ENCODE measurements at regions not wholly inside any gene's neighbourhood (a gene's known extent, or its start where the extent isn't known, plus 50 kb on each side); places are given as distances from the start of the nearest gene placed in this dataset.

DNA sequence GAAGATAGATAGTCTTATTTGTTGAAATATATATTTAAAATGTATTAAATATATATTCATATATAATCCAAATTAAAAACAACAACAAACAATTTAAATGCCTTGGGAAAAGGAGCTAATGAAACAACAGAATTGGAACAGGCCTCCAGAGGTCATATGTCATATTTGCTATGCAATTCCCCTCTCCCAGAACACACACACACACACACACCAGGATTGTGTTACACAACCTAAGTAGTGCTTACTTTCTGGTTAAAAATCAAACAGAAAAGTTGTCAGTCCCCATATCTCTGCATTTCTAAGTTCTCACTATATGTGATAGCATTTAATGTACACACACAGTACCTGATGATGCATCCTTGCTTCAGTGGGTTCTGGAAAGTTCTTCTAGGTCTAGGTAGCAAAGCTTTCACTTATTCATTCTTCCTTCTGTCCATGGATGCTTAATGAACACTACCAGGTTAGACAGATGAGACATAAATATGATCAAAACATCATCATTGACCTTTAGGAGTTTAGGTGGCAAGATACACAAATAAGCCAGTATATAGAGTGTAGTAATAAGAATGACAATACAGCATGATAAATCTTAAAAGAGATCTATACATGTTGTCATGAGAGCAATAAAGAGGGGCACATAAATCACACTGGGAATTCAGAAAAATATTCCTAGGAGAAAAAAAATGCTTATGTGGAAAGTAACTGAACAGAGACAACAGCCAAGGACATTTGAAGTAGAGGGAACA lies 662.8 kb downstream of the PTPRC start:
- TF ChIP-seq GABPA (IDR thresholded peaks at IDR 0.05; ENCODE audit: low read depth) (no peak), SPI1 (IDR thresholded peaks at IDR 0.05; ENCODE audit: borderline replicate concordance, low read depth) (no peak), POLR2AphosphoS5 (IDR thresholded peaks at IDR 0.05; ENCODE audit: low read depth) (no peak)
- TF ChIP-seq, protein P1, sequence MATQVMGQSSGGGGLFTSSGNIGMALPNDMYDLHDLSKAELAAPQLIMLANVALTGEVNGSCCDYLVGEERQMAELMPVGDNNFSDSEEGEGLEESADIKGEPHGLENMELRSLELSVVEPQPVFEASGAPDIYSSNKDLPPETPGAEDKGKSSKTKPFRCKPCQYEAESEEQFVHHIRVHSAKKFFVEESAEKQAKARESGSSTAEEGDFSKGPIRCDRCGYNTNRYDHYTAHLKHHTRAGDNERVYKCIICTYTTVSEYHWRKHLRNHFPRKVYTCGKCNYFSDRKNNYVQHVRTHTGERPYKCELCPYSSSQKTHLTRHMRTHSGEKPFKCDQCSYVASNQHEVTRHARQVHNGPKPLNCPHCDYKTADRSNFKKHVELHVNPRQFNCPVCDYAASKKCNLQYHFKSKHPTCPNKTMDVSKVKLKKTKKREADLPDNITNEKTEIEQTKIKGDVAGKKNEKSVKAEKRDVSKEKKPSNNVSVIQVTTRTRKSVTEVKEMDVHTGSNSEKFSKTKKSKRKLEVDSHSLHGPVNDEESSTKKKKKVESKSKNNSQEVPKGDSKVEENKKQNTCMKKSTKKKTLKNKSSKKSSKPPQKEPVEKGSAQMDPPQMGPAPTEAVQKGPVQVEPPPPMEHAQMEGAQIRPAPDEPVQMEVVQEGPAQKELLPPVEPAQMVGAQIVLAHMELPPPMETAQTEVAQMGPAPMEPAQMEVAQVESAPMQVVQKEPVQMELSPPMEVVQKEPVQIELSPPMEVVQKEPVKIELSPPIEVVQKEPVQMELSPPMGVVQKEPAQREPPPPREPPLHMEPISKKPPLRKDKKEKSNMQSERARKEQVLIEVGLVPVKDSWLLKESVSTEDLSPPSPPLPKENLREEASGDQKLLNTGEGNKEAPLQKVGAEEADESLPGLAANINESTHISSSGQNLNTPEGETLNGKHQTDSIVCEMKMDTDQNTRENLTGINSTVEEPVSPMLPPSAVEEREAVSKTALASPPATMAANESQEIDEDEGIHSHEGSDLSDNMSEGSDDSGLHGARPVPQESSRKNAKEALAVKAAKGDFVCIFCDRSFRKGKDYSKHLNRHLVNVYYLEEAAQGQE (IDR thresholded peaks at IDR 0.05; ENCODE audit: insufficient replicate concordance, low read depth): no peak
- TF ChIP-seq, protein P2, sequence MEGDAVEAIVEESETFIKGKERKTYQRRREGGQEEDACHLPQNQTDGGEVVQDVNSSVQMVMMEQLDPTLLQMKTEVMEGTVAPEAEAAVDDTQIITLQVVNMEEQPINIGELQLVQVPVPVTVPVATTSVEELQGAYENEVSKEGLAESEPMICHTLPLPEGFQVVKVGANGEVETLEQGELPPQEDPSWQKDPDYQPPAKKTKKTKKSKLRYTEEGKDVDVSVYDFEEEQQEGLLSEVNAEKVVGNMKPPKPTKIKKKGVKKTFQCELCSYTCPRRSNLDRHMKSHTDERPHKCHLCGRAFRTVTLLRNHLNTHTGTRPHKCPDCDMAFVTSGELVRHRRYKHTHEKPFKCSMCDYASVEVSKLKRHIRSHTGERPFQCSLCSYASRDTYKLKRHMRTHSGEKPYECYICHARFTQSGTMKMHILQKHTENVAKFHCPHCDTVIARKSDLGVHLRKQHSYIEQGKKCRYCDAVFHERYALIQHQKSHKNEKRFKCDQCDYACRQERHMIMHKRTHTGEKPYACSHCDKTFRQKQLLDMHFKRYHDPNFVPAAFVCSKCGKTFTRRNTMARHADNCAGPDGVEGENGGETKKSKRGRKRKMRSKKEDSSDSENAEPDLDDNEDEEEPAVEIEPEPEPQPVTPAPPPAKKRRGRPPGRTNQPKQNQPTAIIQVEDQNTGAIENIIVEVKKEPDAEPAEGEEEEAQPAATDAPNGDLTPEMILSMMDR (IDR thresholded peaks at IDR 0.05; ENCODE audit: insufficient read depth, low read length): no peak
- no peaks in the 10 kb centered on the region for H3K27me3 ChIP-seq (ENCODE audit: insufficient read depth, poor library complexity, severe bottlenecking)
- no peak overlapping the region for H3K4me3 ChIP-seq (replicated peaks; ENCODE audit: insufficient read depth, low read length)
- no peak overlapping the region for H3K27ac ChIP-seq (replicated peaks)
- DNase-seq (ENCODE audit: low read depth in 1 of 2, low spot score in 1 of 2): no peak

DNA sequence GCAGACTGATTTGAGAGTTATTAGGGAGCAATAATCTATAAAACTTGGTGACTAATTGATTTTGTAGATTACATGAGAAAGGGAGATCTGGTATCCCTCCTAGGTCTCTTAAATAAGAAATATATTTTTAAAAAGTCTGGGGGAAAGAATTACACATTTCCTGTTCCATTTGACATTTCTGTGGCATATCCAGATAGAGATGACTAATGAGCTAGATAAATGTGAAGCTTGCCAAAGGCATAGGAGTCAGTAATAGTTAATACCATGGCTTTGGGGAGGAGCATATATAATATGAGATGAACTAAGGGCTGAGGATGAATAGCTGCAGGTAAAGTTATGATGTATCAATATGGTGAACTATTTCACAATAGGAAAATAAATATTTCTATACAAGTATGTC lies 663.7 kb downstream of the PTPRC start:
- Histone ChIP-seq H3K27ac (replicated peaks) (no peak overlapping the region), H3K4me3 (replicated peaks; ENCODE audit: insufficient read depth, low read length) (no peak overlapping the region), H3K27me3 (ENCODE audit: insufficient read depth, poor library complexity, severe bottlenecking) (no peaks in the 10 kb centered on the region)
- TF ChIP-seq SPI1 (IDR thresholded peaks at IDR 0.05; ENCODE audit: borderline replicate concordance, low read depth): no peak
- TF ChIP-seq, protein P2 (IDR thresholded peaks at IDR 0.05; ENCODE audit: insufficient read depth, low read length): no peak
- no peak for DNase-seq (ENCODE audit: low read depth in 1 of 2, low spot score in 1 of 2)

DNA sequence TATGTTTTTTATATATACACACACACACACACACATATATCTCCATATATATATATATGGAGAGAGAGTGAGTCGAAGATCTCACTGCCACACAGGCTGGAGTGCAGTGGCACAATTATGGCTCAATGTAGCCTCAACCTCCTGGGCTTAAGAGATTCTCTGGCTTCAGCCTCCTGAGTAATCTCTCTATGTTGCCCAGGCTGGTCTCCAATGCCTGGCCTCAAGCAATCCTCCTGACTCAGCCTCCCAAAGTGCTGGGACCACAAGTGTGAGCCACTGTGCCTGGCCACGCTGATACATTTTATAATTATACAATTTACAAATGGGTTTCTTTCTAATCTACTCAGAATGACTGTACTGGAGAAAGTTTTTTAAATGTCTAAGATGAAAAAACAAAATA lies 664.2 kb downstream of the PTPRC start:
- no peaks in the 10 kb centered on the region for H3K27me3 ChIP-seq (ENCODE audit: insufficient read depth, poor library complexity, severe bottlenecking)
- H3K4me3 ChIP-seq (replicated peaks; ENCODE audit: insufficient read depth, low read length): no peak overlapping the region
- DNase-seq (ENCODE audit: low read depth in 1 of 2, low spot score in 1 of 2): no peak
- no peak for TF ChIP-seq POLR2AphosphoS5 (IDR thresholded peaks at IDR 0.05; ENCODE audit: low read depth)
- no peak overlapping the region for H3K27ac ChIP-seq (replicated peaks)

DNA sequence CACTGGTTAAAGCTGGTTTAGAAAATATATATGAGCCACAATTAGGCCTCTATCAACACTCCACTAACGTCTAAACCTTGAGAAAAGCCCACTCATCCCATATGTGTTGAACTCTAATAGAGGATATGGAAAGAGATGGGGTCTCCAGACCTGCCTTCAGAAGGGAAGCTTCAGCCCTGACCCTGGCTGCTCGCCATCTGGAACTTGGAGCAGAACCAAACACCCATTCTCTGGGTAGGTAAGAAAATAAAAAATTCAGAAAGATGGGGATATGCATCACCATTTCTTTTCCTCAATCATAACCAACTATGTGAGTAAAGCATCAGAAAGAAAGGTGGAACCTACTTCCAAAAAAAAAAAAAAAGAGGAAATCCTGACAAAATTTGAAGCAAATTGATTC lies 666.2 kb downstream of the PTPRC start:
- DNase-seq (ENCODE audit: low read depth in 1 of 2, low spot score in 1 of 2): no peak
- Histone ChIP-seq H3K27ac (replicated peaks) (no peak overlapping the region), H3K27me3 (ENCODE audit: insufficient read depth, poor library complexity, severe bottlenecking) (no peaks in the 10 kb centered on the region), H3K4me3 (replicated peaks; ENCODE audit: insufficient read depth, low read length) (no peak overlapping the region)
- TF ChIP-seq SPI1 (IDR thresholded peaks at IDR 0.05; ENCODE audit: borderline replicate concordance, low read depth) (no peak), GABPA (IDR thresholded peaks at IDR 0.05; ENCODE audit: low read depth) (no peak), POLR2AphosphoS5 (IDR thresholded peaks at IDR 0.05; ENCODE audit: low read depth) (no peak)
- TF ChIP-seq, protein P2 (IDR thresholded peaks at IDR 0.05; ENCODE audit: insufficient read depth, low read length): no peak
- TF ChIP-seq, protein P1 (IDR thresholded peaks at IDR 0.05; ENCODE audit: insufficient replicate concordance, low read depth): no peak

Measured in HL-60 (cell line).